ENCODE measurements at regions not wholly inside any gene's neighbourhood (a gene's known extent, or its start where the extent isn't known, plus 50 kb on each side); places are given as distances from the start of the nearest gene placed in this dataset.
A peak's percentile ranks its signal among the peaks of the same experiment; 100 is the strongest.
"Not testable (repeated sequence)": the region's sequence is repeated elsewhere in the genome, so short reads cannot be mapped to it uniquely, and the experiment has no call there.

- not testable (repeated sequence) for H3K36me3 Mint-ChIP-seq (ENCODE audit: low read depth); DNase-seq; H3K4me3 Mint-ChIP-seq; H3K4me1 Mint-ChIP-seq; H3K27ac Mint-ChIP-seq; H3K9me3 Mint-ChIP-seq
- peaks cover 18% of the 10 kb centered on the region for H3K27me3 Mint-ChIP-seq (ENCODE audit: low read depth, poor library complexity)
Observed at GRCh38 chr1:147103416-147104155, 68.7 kb downstream of the PRKAB2 start.

GRCh38 chr1:147099192-147099591 lies 73.1 kb downstream of the PRKAB2 start:
- peaks cover 11% of the 10 kb centered on the region for H3K27me3 Mint-ChIP-seq (ENCODE audit: low read depth, poor library complexity)
- TF ChIP-seq, protein P1, sequence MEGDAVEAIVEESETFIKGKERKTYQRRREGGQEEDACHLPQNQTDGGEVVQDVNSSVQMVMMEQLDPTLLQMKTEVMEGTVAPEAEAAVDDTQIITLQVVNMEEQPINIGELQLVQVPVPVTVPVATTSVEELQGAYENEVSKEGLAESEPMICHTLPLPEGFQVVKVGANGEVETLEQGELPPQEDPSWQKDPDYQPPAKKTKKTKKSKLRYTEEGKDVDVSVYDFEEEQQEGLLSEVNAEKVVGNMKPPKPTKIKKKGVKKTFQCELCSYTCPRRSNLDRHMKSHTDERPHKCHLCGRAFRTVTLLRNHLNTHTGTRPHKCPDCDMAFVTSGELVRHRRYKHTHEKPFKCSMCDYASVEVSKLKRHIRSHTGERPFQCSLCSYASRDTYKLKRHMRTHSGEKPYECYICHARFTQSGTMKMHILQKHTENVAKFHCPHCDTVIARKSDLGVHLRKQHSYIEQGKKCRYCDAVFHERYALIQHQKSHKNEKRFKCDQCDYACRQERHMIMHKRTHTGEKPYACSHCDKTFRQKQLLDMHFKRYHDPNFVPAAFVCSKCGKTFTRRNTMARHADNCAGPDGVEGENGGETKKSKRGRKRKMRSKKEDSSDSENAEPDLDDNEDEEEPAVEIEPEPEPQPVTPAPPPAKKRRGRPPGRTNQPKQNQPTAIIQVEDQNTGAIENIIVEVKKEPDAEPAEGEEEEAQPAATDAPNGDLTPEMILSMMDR (IDR thresholded peaks at IDR 0.05): no peak
- H3K36me3 Mint-ChIP-seq (ENCODE audit: low read depth): no peaks in the 10 kb centered on the region
- no peak overlapping the region for H3K27ac Mint-ChIP-seq
- DNase-seq: no peak
- H3K9me3 Mint-ChIP-seq: no peaks in the 10 kb centered on the region
- no peak overlapping the region for H3K4me3 Mint-ChIP-seq
- no peaks in the 10 kb centered on the region for H3K4me1 Mint-ChIP-seq

DNA sequence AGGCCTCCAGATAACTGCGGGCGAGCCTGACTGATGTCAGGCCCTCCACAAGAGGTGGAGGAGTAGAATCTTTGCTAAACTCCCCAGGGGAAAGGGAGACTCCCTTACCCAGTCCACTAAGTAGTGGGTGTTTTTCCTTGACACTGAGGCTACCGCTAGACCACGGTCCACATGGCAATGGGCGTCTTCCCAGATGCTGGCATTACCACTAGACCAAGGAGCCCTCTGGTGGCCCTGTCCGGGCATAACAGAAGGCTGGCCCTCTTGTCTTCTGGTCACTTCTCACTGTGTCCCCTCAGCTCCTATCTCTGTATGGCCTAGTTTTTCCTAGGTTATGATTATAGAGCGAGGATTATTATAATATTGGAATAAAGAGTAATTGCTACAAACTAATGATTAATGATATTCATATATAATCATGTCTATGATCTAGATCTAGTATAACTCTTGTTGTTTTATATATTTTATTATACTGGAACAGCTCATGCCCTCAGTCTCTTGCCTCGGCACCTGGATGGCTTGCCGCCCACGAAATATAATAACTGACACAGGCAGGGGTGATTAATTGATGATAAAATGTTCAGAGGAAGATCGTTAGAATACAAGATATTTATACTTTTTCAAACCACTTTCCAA lies 73.8 kb downstream of the PRKAB2 start:
- H3K27me3 Mint-ChIP-seq (ENCODE audit: low read depth, poor library complexity): peaks cover 11% of the 10 kb centered on the region
- H3K4me3 Mint-ChIP-seq; H3K4me1 Mint-ChIP-seq; H3K36me3 Mint-ChIP-seq (ENCODE audit: low read depth); H3K27ac Mint-ChIP-seq; H3K9me3 Mint-ChIP-seq: not testable (repeated sequence)
- DNase-seq: peak; percentile 41
- TF ChIP-seq, protein P1 (IDR thresholded peaks at IDR 0.05): peak; percentile 37

DNA sequence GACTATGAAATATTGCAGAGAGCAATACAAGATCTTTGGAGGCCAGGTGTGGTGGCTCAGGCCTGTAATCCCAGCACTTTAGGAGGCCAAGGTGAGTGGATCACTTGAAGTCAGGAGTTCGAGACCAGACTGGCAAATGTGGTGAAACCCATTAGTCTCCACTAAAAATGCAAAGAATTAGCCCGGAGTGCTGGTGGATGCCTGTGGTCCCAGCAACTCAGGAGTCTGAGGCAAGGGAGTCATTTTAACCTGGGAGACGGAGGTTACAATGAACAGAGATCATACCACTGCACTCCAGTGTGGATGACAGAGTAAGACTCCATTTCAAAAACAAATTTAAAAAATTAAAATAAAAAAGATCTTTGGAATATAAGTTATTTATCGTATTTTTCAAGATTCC lies 76.6 kb downstream of the PRKAB2 start:
- H3K27ac Mint-ChIP-seq: no peak overlapping the region
- no peaks in the 10 kb centered on the region for H3K4me1 Mint-ChIP-seq
- DNase-seq: no peak
- H3K9me3 Mint-ChIP-seq: peaks cover 4% of the 10 kb centered on the region
- TF ChIP-seq, protein P1 (IDR thresholded peaks at IDR 0.05): no peak
- H3K4me3 Mint-ChIP-seq: no peak overlapping the region
- no peaks in the 10 kb centered on the region for H3K36me3 Mint-ChIP-seq (ENCODE audit: low read depth)
- peaks cover 11% of the 10 kb centered on the region for H3K27me3 Mint-ChIP-seq (ENCODE audit: low read depth, poor library complexity)

GRCh38 chr1:147091801-147092200 lies 80.5 kb downstream of the PRKAB2 start:
- Mint-ChIP-seq H3K27ac (no peak overlapping the region), H3K27me3 (ENCODE audit: low read depth, poor library complexity) (peaks cover 26% of the 10 kb centered on the region), H3K9me3 (peaks cover 20% of the 10 kb centered on the region), H3K36me3 (ENCODE audit: low read depth) (no peaks in the 10 kb centered on the region), H3K4me3 (no peak overlapping the region), H3K4me1 (no peaks in the 10 kb centered on the region)
- no peak for DNase-seq
- TF ChIP-seq, protein P1 (IDR thresholded peaks at IDR 0.05): no peak

DNA sequence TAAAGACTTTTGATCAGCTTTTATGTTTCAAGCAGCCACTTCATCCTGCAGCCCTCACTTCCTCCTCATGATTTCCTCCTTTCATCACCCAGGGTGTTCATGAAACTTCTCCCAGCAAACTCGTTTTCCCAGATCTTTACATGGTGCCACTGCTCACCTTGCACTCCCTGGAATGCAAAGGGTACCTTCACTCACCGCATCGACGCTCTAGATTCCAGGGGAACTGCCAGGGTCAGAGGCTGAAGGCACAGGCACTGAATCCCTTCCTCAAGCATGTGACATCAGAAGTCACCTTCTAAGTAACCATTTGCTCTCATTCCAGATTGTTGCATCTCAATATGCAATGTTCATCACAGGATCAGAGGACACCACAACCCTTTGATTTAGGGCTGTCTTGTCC lies 82.8 kb downstream of the PRKAB2 start:
- no peak overlapping the region for H3K4me3 Mint-ChIP-seq
- peaks cover 24% of the 10 kb centered on the region for H3K9me3 Mint-ChIP-seq
- H3K4me1 Mint-ChIP-seq: peaks cover 5% of the 10 kb centered on the region
- H3K27ac Mint-ChIP-seq: no peak overlapping the region
- TF ChIP-seq, protein P1 (IDR thresholded peaks at IDR 0.05): no peak
- no peak for DNase-seq
- H3K27me3 Mint-ChIP-seq (ENCODE audit: low read depth, poor library complexity): peaks cover 40% of the 10 kb centered on the region
- H3K36me3 Mint-ChIP-seq (ENCODE audit: low read depth): no peaks in the 10 kb centered on the region

All from nephron progenitor cell (in vitro differentiated cells).